Stimulated activated CD4-positive, alpha-beta T cell treated with anti-CD3 and anti-CD28 coated beads, TNF-alpha, amount 100 ng/mL, for 24 hours (primary cell): ENCODE measurements at regions not wholly inside any gene's neighbourhood (a gene's known extent, or its start where the extent isn't known, plus 50 kb on each side); places are given as distances from the start of the nearest gene placed in this dataset.

Source experiments
- DNase-seq, 3 experiments: peaks; one replicate each; pipeline ENCODE4 v3.0.0-alpha.2; 2020; ENCODE audit warnings: low read depth in 3 of 3

DNA sequence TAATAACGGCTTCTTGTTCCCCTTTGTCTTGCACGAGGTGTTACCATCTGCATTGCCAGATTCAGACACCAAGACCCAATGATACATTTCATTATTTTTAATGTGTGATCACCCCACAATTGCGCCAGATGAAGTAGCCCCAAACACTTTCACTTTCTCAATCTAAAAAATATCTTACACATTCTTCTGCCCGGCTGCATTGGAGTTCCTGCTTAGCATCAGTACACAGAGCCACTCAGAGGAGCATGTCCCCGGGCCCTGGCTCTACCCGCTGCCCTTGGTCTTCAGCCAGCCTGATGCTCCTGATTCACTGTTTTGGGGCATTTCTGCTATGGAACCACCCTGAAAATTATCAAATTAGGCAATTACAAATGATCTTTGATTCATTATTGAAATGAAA, 66.0 kb upstream of the TENM3 start:
- DNase-seq = no peak

DNA sequence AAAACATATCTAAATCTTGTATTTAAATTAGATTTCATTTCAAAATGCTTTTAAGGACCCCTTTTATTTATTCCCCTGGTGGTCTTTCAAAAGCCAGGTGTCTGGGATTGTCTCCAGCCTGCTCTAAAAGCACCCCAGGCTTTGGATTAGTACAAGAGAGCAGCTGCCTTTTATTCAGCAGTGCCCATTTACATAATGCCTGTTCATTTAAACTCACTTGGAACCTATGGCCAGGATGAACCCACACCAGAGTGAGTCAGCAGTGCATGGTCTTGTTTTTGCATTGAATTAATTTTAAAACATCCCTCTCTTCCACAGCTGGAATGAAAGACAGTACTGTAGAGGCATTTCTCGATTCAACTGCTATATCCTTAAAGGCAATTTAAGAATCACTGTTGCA, 64.1 kb upstream of the TENM3 start:
- no peak for DNase-seq

DNA sequence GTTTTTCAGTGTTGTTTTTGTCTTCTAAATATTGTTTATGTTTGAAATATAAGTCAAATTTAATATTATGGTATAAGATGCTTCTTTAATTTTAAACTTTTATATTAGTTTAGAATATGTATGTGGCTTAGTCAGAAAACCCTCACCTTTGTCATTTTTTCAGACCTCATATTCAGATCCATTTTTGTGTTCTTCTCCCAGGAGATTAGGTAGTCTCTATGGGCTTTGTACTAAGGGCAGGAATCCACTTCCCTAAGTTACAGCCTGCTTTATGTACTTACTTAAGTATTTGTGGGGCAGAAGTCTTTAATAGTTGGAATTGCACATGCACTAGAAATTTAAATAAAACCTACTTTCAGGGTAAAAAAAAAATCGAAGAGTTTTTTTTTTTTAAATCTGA, 63.5 kb upstream of the TENM3 start:
- DNase-seq = no peak

DNA sequence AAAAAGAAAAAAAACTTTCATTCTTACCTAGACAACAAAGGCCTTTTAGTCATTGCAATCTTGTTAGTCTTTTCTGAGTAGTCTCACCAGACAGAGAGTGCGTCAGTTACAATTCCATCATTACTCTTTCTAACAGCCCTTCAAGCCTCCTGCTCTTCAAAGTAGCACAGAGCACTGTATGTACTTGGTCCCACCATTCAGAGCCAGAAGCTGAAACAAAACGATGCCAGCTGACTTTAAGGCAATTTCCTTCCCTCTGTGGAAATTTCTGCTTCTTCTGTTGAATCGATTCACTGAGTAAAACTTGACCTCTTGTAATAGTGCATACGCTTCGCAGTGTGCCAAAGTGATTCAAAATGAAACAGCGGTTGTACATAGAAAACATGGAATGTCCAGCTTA, 57.7 kb upstream of the TENM3 start:
- no peak for DNase-seq

DNA sequence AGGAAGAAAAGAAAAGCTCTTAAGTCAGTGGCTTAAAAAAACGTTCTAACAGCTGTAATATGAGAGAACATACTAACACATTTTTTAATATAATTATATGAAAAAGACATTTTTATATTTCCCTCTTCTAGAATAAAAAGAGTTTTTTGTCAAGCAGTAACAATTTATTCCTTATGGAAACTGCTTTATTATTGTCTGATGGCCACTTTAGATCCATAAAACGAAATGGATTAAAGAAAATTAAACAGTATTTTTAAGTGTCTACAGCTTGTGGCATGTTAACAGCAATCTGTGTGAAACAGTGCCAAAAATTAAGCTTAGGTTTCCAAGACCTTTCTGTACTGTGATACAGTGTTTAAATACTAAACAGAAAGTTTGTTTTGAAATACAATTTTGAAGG, 55.5 kb upstream of the TENM3 start:
- DNase-seq = no peak

DNA sequence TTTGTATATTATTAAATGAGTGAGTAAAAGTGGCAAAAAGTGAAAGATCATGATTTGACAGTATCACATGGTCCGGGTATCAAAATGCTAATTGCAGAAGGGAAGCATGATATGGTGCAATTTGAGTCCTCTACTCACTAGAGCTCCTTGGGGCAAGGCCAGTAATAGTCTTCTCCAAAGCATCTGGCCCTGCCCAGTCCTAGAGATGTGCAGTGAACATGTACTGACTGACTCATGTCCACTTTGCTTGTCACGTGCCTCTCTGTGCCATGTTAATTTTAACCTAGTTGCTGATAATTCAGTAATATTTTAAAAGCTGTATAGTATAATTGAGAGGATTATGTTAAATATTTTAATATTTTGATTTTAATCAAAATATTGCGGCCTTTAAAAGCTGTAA, 54.6 kb upstream of the TENM3 start:
- no peak for DNase-seq

DNA sequence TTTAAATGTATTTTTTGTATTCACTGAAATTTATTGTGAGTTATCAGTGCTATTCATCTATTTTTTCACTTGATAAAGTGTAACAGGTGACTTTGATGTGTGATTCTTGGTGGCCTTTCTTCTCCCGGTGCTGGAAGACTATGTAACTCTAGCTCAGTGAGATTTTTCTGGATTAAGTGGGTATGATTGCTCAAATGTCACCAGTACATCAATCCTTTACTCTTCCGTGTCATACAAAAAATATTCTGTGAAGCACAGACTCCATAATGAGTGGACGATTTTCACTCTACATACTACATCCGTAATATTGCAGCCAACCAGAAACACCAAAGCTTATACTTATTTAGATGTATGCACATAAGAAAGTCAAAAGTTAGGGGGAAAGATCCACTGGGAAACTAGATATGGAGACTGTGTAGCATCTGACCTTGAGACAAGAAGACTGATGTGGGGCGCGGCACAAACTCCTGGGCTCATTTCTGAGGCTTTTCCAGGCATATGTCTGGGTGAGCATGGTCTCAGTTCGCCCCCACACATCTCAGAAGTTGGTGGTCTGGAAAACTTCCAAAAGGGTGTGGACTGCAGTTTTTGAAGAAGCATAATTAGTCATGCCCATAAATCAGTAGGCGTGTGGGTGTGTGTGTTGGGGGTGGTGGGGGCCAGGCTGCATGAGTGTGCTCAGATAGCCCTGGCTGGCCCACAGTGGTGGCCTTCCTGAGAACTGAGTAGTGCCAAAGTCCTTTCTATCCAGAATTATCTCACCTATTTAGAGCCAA, 53.9 kb upstream of the TENM3 start:
- DNase-seq = no peak

DNA sequence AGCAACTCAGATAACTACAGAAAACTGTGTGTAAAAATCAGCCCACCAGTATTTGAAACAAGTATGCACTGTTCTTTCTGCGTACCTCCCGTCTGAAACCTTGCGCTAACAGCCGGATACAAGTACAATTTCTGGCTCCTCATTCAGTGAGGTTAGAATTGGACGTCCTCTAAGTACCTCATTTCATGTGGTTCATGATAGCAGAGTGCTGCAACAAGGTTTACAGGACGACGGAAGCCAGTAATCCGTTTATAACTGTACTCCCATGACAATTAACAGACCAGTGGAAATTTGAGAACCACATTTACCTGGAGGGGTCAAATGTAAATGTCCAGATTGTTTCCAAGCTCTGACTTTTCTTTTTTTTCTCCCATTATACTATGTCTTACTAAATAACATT, 52.9 kb upstream of the TENM3 start:
- no peak for DNase-seq

DNA sequence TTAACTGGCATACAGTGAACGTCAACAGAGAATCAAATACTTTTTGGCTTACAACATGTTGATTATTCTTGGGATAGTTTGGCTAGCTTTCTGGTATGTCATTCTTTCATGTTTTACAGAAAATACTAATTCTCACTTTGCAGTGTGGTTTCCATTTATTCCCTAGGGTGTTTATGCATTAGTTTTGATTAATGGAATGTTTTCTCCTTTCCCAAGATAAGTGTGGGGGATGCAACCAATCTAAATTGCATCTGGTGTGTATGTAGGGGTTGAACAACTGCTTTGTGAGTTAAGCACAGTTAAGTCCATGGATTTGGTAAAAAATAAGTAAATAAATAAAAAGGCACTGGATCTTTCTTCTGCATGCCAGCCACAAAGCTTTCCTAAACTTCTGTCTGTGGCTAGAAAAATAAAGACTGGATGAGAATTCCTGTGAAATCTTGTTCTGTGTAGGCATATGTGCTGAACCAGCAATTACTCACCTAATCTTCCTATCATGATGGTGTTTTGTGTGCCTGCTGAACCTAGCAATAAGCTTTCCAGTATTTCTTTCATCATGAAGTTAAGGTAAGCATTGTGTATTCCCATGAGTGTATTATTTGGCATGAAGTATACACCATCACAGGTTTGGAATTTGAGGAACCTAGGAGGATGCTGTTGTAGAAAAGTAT, 50.6 kb upstream of the TENM3 start:
- no peak for DNase-seq

DNA sequence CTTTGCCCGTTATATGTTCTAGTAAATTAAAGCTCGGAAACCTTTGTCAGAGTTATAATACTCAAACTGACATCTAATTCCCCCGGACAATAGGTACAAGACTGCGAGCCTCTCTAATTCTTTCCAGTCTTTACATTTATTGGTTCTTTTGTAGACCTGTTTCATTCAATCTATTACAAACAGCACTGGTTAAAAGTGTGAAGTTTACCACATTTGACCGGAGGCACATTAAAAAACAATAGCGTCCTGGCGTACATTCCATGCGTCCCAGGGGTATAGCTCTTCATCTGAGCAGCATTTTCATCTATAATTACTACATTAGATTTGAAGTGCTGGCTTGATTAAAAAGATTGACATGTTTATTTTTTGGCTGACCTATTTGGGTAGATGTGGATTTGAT, 49.9 kb upstream of the TENM3 start:
- DNase-seq = no peak
